Fibroblast of skin of scalp (primary cell): ENCODE measurements at regions not wholly inside any gene's neighbourhood (a gene's known extent, or its start where the extent isn't known, plus 50 kb on each side); places are given as distances from the start of the nearest gene placed in this dataset.

ENCODE experiments used
- DNase-seq: peaks from one replicate; pipeline ENCODE4 v3.0.0-alpha.2; 2013

DNA sequence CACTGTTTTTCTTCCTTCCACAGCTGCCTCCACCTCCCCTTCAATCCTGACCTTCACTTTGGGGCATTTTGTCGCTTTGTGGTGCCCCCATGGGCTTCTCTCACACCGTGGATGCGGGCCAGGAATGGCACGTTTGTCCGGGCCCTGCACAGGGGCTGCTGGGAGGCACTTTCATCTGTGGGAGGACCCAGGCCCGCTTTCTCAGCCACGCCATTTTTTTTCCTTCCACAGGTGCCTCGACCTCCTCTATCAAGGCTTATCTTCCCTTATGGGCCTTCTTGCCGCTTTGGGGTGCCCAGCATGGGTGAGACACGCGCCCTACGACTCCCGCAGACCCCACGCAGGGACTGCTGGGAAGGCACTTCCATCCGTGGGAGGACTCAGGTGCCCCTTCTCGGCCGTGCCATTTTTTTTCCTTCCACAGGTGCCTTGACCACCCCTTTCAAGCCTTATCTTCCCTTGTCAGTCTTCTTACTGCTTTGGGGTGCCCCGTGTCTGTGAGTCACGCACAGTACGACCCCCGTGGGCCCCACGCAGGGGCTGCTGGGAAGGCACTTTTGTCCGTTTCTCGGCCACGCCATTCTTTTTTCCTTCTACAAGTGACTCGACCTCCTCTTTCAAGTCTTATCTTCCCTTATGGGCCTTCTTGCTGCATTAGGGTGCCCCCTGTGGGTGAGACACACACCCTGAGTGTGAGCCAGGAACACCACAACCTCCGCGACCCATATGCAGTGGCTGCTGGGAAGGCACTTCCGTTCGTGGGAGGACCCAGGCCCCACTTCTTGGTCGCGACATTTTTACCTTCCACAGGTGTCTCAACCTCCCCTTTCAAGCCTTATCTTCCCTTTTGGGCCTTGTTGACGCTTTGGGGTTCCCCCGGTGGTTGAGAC, 270.7 kb downstream of the ALG10 start:
- no peak for DNase-seq

DNA sequence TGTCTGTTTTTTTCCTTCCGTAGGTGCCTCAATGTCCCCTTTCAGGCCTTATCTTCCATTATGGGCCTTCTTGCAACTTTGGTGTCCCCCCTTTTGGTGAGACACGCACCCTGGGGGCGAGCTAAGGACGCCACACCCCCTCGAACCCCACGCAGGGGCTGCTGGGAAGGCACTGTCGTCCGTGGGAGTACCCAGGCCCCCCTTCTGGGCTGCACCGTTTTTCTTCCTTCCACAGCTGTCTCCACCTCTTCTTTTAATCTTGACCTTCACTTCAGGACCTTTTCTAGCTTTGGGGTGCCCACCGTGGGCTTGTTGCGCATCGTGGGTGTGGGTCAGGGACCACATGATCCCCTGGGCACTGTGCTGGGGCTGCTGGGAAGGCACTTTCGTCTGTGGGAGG, 271.8 kb downstream of the ALG10 start:
- no peak for DNase-seq

DNA sequence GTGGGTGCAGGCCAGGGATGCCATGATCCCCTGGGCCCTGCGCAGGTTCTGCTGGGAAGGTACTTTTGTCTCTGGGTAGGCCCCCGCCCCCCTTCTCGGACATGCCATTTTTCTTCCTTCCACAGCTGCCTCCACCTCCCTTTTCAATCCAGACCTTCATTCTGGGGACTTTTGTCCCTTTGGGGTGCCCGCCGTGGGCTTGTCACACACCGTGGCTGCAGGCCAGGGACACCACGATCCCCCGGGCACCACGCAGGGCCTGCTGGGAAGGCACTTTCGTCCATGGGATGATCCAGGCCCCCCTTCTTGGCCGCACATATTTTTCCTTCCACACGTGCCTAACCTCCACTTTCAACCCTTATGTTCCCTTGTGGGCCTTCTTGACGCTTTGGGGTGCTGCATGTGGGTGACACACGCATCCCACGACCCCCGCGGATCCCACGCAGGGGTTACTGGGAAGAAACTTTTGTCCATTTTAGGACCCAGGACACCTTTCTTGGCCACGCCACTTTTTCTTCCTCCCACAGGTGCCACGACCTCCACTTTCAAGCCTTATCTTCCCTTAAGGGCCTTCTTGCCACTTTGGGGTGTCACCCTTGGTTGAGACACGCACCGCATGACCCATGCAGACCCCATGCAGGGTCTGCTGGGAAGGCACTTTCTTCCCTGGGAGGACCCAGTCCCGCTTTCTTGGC, 272.5 kb downstream of the ALG10 start:
- no peak for DNase-seq

DNA sequence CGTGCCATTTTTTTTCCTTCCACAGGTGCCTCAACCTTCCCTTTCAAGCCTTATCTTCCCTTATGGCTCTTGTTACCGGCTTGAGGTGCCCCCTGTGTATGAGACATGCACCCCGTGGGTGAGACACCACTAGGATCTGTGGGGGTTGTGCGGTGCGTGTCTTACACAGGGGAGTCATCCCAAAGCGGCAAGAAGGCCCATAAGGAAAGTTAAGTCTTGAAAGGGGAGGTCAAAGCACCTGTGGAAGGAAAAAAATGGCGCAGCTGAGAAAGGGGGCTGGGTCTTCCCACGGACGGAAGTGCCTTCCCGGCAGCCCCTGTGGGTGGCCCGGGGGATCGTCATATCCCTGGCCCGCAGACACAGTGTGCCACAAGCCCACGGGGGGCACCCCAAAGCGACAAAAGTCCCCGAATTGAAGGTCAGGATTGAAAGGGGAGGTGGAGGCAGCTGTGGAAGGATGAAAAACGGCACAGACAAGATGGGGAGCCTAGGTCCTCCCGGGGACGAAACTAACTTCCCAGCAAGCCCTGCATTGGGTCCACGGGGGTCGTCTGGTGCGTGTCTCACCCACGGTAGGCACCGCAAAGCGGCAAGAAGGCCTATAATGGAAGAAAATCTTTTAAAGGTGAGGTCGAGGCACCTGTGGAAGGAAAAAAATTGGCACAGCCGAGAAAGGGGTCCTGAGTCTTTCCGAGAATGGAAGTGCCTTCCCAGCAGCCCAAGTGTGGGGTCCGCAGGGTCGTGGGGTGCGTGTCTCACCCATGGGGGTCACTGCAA, 273.3 kb downstream of the ALG10 start:
- no peak for DNase-seq

DNA sequence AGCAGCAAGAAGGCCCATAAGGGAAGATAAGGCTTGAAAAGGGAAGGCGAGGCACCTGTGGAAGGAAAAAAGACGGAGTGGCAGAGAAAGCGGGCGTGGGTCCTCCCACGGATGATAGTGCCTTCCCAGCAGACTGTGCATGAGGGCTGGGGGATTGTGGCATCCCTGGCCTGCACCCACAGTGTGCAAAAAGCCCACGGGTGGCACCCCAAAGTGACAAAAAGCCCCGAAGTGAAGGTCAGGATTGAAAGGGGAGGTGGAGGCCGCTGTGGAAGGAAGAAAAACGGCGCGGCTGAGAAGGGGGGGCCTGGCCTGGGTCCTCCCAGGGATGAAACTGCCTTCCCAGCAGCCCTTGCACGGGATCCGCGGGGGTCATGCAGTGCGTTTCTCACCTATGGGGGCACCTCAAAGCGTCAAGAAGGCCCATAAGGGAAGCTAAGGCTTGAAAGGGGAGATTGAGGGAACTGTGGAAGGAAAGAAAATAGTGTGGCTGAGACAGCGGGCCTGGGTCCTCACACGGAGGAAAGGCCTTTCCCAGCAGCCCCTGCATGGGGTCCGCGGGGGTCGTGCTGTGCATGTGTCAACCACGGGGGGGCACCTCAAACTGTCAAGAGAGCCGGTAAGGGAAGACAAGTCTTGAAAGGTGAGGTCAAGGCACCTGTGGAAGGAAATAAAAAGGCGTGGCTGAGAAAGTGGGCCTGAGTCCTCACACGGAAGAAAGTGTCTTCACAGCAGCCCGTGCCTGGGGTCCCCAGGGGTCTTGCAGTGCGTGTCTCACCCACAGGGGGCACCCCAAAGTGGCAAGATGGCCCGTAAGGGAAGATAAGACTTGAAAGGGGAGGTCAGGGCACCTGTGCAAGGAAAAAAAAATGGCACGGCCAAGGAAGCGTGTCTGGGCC, 274.1 kb downstream of the ALG10 start:
- DNase-seq, result no peak

DNA sequence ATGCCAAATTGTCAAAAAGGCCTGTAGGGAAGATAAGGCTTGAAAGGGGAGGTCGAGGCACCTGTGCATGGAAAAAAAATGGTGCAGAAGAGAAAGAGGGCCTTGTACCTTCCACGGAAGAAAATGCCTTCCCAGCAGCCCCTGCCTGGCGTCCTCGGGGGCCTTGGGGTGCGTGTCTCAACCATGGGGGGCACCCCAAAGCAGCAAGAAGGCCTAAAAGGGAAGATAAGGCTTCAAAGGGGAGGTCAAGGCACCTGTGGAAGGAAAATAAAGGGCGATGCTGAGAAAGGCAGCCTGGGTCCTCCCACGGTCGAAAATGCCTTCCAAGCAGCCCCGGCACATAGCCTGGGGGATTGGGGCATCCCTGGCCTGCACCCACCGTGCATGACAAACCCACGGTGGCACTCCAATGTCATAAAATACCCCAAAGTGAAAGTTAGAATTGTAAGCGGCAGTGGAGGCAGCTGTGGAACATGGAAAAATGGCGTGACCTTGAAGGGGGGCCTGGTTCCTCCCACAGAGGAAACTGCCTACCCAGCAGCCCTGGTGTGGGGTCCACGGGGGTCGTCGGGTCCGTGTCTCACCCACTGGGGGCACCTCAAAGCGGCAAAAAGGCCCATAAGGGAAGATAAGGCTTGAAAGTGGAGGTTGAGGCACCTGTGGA, 275.0 kb downstream of the ALG10 start:
- DNase-seq, result no peak

DNA sequence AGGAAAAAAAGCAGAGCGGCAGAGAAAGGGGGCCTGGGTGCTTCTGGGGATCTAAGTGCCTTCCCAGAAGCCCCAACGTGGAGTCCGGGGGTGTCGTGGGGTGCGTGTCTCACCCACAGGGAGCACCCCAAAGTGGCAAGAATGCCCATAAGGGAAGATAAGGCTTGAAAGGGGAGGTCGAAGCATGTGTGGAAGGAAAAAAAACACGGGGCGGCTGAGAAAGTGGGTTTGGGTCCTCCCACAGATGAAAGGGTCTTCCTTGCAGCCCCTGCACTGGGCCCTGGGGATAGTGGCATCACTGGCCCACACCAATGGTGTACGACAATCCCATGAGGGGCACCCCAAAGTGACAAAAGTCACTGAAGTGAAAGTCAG, 275.5 kb downstream of the ALG10 start:
- DNase-seq, result no peak

DNA sequence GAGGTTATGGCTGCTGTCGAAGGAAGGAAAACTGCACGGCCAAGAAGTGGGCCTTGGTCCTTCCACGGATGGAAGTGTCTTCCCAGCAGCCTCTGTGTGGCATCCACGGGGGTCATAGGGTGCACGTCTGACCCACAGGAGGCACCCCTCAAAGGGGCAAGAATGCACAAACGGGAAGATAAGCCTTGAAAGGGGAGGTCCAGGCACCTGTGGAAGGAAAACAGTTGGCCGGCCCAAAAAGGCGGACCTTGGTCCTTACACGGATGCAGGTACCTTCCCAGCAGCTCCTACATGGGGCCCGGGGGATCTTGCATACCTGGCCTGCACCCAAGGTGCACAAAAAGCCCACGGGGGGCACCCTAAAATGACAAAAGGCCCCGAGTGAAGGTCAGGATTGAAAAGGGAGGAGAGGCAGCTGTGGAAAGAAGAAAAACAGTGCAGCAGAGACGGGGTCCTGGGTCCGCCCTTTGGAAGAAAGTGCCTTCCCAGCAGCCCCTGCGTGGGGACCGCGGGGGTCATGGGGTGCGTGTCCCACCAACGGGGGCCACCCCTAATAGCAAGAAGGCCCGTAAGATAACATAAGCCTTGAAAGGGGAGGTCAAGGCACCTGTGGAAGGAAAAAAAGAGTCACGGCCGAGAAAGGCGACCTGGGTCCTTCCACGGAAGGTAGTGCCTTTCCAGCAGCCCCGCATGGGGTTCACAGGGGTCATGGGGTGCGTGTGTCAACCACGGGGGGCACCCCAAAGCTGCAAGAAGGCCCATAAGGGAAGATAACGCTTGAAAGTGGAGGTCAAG, 276.1 kb downstream of the ALG10 start:
- no peak for DNase-seq

DNA sequence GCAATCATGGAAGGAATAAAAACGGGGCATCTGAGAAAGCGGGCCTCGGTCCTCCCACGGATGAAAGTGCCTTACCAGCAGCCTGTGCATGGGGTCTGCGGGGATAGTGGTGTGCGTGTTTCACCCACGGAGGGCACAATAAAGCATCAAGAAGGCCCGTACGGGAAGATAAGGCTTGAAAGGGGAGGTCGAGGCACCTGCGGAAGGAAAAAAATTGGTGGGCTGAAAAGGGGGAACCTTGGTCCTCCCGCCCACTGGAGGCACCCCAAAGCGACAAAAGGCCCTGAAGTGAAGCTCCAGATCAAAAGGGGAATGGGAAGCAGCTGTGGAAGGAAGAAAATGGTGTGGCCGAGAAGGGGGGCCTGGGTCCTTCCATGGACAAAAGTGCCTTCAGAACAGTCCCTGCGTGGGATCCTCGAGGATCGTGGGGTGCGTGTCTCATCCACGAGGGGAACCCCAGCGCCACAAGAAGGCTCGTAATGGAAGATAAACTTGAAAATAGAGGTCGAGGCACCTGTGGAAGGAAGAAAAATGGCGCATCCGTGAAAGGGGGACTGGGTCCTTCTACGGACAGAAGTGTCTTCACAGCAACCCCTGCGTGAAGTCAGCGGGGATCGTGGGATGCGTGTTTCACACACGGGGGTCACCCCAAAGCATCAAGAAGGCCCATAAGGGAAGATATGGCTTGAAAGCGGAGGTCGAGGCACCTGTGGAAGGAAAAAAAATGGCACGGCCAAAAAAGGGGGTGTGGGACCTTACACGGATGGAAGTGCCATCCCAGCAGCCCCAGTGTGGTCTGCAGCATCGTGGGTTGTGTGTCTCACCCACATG, 276.9 kb downstream of the ALG10 start:
- DNase-seq, result no peak

DNA sequence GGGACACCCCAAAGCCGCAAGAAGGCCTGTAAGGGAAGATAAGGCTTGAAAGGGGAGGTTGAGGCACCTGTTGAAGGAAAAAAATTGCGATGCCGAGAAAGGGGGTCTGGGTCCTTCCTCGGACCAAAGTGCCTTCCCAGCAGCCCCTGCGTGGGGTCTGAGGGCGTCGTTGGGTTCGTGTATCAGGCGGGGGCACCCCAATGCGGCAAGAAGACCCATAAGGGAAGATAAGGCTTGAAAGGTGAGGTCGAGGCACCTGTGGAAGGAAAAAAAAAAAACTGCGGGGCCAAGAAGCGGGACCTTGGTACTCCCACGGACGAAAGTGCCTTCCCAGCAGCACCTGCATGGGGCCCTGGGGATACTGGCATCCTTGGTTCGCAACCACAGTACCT, 277.5 kb downstream of the ALG10 start:
- DNase-seq, result no peak

DNA sequence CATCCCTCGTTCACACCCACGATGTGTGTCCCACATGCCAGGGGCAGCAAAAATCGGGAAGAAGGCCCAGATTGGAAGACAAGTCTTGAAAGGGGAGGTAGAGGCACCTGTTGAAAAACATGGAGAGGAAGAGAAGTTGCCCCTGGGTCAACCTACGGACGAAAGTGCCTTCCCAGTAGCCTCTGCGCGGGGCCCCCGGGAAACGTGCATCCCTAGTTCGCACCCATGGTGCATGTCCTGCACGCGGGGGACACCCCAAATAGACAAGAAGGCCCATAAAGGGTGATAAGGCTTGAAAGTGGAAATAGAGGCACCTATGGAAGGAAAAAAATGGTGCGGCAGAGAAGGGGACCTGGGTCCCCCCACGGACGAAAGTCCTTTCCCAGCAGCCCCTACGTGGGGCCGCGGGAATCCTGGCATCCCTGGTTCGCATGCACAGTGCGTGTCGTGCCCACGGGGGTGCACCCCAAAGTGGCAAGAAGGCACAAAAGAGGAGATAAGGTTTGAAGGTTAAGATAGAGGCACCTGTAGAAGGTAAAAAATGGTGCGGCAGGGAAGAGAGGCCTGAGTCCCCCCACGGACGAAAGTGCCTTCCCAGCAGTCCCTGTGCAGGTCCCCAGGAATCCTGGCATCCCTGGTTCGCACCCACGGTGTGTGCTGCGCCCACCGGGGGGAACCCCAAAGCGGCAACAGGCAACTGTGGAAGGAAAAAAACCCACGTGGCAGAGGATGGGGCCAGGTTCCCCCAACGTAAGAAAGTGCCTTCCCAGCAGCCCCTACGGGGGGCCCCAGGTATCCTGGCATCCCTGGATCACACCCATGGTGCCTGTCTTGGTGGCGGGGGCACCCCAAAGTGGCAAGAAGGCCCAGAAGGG, 278.3 kb downstream of the ALG10 start:
- no peak for DNase-seq

DNA sequence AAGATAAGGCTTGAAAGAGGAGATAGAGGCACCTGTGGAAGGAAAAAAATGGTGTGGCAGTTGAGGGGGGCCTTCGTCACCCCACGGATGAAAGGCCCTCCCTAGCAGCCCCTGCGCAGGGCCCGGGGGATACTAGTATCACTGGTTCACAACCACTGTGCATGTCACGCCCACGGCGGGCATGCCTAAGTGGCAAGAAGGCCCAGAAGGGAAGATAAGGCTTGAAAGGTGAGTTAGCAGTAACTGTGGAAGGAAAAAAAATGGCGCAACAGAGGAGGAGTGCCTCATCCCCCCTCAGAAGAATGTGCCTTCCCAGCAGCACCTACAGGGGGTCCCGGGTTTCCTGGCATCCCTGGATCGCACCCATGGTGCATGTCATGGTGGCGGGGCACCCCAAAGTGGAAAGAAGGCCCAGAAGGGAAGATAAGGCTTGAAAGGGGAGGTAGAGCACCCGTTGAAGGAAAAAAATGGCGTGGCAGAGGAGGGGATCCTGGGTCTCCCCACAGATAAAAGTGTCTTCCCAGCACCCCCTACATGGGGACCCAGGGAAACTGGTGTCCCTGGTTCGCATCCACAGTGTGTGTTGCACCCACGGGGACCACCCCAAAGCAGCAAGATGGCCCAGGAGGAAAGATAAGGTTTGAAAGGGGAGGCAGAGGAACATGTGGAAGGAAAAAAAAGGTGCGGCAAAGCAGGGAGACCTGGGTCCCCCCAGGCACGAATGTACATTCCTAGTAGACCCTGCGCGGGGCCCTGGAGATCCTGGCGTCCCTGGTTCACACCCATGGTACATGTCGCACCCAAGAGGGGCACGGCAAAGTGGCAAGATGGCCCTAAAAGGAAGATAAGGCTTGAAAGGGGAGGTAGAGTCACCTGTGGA, 279.2 kb downstream of the ALG10 start:
- no peak for DNase-seq

DNA sequence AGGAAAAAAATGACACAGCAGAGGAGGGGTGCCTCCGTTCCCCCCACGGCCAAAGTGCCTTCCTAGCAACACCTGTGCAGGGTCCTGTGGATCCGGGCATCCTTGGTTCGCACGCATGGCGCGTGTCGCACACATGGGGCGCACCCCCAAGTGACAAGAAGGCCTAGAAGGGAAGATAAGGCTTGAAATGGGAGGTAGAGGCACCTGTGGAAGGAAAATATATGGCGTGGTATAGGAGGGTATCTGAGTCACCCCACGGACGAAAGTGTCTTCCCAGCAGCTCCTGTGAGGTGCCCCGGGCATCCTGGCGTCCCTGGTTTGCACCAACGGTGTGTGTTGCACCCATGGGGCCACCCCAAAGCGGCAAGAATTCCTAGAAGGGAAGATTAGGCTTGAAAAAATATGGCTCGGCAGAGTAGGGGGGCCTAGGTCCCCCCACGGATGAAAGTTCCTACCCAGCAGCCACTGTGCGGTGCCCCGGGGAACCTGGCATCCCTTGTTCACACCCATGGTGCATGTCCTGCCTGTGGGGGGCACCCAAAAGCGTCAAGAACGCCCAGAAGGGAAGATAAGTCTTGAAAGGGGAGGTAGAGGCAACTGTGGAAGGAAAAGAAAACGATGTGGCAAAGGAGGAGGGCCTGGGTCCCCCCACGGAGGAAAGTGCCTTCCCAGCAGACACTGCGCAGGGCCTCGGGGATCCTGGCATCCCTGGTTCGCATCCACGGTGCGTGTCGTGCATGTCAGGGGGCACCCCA, 280.0 kb downstream of the ALG10 start:
- DNase-seq, result no peak

DNA sequence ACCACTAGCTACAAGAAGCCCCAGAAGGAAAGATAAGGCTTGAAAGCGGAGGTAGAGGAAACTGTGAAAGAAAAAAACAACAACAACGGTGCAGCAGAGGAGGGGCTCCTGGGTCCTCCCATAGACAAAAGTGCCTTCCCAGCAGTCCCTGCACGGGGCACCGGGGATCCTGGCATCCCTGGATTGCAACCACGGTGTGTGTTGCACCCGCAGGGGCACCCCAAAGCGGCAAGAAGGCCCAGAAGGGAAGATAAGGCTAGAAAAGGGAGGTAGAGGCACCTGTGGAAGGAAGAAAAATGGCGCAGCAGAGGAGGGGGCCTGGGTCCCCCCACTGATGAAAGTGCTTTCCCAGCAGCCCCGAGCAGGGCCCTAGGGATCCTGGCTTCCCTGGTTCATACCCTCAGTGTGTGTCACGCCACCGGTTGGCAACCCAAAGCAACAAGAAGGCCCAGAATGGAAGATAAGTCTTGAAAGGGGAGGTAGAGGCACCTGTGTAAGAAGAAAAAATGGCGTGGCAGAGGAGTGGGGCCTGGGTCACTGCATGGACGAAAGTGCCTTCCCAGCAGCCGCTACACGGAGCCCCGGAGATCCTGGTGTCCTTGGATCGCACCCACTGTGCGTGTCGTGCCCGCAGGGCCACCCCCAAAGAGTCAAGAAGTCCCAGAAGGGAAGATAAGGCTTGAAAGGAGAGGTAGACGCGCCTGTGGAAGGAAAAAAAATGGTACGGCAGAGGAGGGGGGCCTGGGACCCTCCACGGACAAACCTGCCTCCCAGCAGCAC, 281.0 kb downstream of the ALG10 start:
- DNase-seq, result no peak

DNA sequence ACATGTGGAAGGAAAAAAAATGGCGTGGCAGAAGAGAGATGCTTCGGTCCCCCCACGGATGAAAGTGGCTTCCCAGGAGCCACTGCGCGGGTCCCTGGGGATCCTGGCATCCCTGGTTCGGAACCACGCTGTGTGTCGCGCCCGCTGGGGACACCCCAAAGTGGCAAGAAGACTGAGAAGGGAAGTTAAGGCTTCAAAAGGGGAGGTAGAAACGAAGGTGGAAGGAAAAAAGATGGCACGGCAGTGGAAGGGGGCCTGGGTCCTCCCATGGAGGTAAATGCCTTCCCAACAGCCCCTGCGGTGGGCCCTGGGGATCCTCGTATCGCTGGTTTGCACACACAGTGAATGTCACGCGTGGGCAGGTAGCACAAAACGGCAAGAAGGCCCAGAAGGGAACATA, 281.7 kb downstream of the ALG10 start:
- DNase-seq, result no peak

DNA sequence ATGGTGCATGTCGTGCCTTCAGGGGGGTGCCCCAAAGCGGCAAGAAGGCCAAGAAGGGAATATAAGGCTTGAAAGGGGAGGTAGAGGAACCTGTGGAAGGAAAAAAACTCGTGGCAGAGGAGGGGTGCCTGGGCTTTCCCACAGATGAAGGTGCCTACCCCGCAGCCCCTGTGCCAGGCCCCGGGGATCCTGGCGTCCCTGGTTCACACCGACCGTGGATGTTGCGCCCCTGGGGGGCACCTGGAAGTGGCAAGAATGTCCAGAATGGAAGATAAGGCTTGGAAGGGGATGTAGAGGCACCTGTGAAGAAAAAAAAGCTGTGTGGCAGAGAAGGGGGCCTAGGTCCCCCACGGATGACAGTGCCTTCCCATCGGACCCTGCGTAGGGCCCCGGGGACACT, 282.2 kb downstream of the ALG10 start:
- DNase-seq, result no peak
